ENCODE measurements at regions not wholly inside any gene's neighbourhood (a gene's known extent, or its start where the extent isn't known, plus 50 kb on each side); places are given as distances from the start of the nearest gene placed in this dataset.

- TF ChIP-seq CTCF (IDR thresholded peaks at IDR 0.05; ENCODE audit: poor library complexity, severe bottlenecking) (no peak), EZH2 (IDR thresholded peaks at IDR 0.05; ENCODE audit: borderline replicate concordance, insufficient read depth, low read length, poor library complexity, severe bottlenecking) (no peak), POLR2AphosphoS5 (IDR thresholded peaks at IDR 0.05) (no peak), TAF1 (IDR thresholded peaks at IDR 0.05; ENCODE audit: low read depth) (no peak), RAD21 (conservative IDR thresholded peaks at IDR 0.05) (no peak), EP300 (conservative IDR thresholded peaks at IDR 0.05; ENCODE audit: poor library complexity, severe bottlenecking) (no peak)
- TF ChIP-seq, protein P1, sequence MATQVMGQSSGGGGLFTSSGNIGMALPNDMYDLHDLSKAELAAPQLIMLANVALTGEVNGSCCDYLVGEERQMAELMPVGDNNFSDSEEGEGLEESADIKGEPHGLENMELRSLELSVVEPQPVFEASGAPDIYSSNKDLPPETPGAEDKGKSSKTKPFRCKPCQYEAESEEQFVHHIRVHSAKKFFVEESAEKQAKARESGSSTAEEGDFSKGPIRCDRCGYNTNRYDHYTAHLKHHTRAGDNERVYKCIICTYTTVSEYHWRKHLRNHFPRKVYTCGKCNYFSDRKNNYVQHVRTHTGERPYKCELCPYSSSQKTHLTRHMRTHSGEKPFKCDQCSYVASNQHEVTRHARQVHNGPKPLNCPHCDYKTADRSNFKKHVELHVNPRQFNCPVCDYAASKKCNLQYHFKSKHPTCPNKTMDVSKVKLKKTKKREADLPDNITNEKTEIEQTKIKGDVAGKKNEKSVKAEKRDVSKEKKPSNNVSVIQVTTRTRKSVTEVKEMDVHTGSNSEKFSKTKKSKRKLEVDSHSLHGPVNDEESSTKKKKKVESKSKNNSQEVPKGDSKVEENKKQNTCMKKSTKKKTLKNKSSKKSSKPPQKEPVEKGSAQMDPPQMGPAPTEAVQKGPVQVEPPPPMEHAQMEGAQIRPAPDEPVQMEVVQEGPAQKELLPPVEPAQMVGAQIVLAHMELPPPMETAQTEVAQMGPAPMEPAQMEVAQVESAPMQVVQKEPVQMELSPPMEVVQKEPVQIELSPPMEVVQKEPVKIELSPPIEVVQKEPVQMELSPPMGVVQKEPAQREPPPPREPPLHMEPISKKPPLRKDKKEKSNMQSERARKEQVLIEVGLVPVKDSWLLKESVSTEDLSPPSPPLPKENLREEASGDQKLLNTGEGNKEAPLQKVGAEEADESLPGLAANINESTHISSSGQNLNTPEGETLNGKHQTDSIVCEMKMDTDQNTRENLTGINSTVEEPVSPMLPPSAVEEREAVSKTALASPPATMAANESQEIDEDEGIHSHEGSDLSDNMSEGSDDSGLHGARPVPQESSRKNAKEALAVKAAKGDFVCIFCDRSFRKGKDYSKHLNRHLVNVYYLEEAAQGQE (IDR thresholded peaks at IDR 0.05; ENCODE audit: borderline replicate concordance) = no peak
These were observed 218.9 kb upstream of the RORA start for GRCh38 chr15:61447981-61448380.

All from neural cell (in vitro differentiated cells).